PFSK-1 (cell line): ENCODE measurements at regions not wholly inside any gene's neighbourhood (a gene's known extent, or its start where the extent isn't known, plus 50 kb on each side); places are given as distances from the start of the nearest gene placed in this dataset.

ENCODE experiments used
- FOXP2 ChIP-seq: optimal IDR thresholded peaks from 2 replicates; pipeline ENCODE3; 2011; ENCODE audit warnings: borderline replicate concordance, control low read depth, inconsistent platforms; ENCODE audit not compliant: insufficient read depth; ENCODE audit errors: extremely low read length, extremely low read depth
- POLR2AphosphoS5 ChIP-seq: IDR thresholded peaks from 2 replicates; pipeline ENCODE4 v1.6.1; 2012; ENCODE audit warnings: low read depth, mild to moderate bottlenecking, control low read depth, low read length, moderate library complexity
- REST ChIP-seq, 2 experiments: IDR thresholded peaks; 2 replicates each; pipeline versions ENCODE4 v1.6.1 to v1.8.0; 2011 to 2012; ENCODE audit warnings: low read depth in 2 of 2, low read length in 2 of 2, control low read depth in 1 of 2, inconsistent platforms in 1 of 2, mild to moderate bottlenecking in 1 of 2, moderate library complexity in 1 of 2; ENCODE audit not compliant: insufficient read depth in 1 of 2
- SIN3A ChIP-seq: IDR thresholded peaks from 2 replicates; pipeline ENCODE4 v1.6.1; 2012; ENCODE audit warnings: mild to moderate bottlenecking, low read length, moderate library complexity, borderline replicate concordance; ENCODE audit not compliant: insufficient read depth
- TAF1 ChIP-seq: IDR thresholded peaks from 2 replicates; pipeline ENCODE4 v1.6.1; 2012; ENCODE audit warnings: low read length, control low read depth, borderline replicate concordance; ENCODE audit not compliant: insufficient read depth

GRCh38 chr19:31179471-31179852 lies 169.8 kb downstream of the TSHZ3 start:
- TF ChIP-seq TAF1 (no peak), FOXP2 (no peak), REST (IDR thresholded peaks at IDR 0.05; ENCODE audit: insufficient read depth in 1 of 2, low read depth in 2 of 2, low read length in 2 of 2) (no peak), POLR2AphosphoS5 (no peak), SIN3A (no peak)

- TF ChIP-seq FOXP2 (no peak), REST (IDR thresholded peaks at IDR 0.05; ENCODE audit: insufficient read depth in 1 of 2, low read depth in 2 of 2, low read length in 2 of 2) (0 out of 4 replicates have a peak, but pooled peaks of 1 of the 2 experiments have one; percentile 59), SIN3A (no peak)
Measured at GRCh38 chr19:31178833-31179470, 170.3 kb downstream of the TSHZ3 start.

- no peak for TF ChIP-seq SIN3A
- TF ChIP-seq FOXP2, result no peak
Measured at GRCh38 chr19:31177246-31177645, 172.0 kb downstream of the TSHZ3 start.

- TF ChIP-seq TAF1 (no peak), REST (IDR thresholded peaks at IDR 0.05; ENCODE audit: insufficient read depth in 1 of 2, low read depth in 2 of 2, low read length in 2 of 2) (no peak), POLR2AphosphoS5 (no peak), SIN3A (no peak), FOXP2 (no peak)
Measured at GRCh38 chr19:31175564-31176348, 173.5 kb downstream of the TSHZ3 start.

GRCh38 chr19:31174948-31175347 lies 174.3 kb downstream of the TSHZ3 start:
- no peak for TF ChIP-seq FOXP2

- TF ChIP-seq POLR2AphosphoS5, result no peak
- no peak for TF ChIP-seq FOXP2
- TF ChIP-seq SIN3A, result no peak
- TF ChIP-seq REST (IDR thresholded peaks at IDR 0.05; ENCODE audit: insufficient read depth in 1 of 2, low read depth in 2 of 2, low read length in 2 of 2), result no peak
- TF ChIP-seq TAF1, result no peak
Measured at GRCh38 chr19:31173991-31174390, 175.2 kb downstream of the TSHZ3 start.
